ENCODE measurements at regions not wholly inside any gene's neighbourhood (a gene's known extent, or its start where the extent isn't known, plus 50 kb on each side); places are given as distances from the start of the nearest gene placed in this dataset.
A peak's percentile ranks its signal among the peaks of the same experiment; 100 is the strongest.
"Not testable (repeated sequence)": the region's sequence is repeated elsewhere in the genome, so short reads cannot be mapped to it uniquely, and the experiment has no call there.

GRCh38 chr7:94154182-94154581, 150.0 kb upstream of the BET1 start:
- TF ChIP-seq POLR2A (IDR thresholded peaks at IDR 0.05) (no peak), CTCF (IDR thresholded peaks at IDR 0.05) (no peak)
- Histone ChIP-seq H3K9me3 (no peaks in the 10 kb centered on the region), H3K36me3 (no peaks in the 10 kb centered on the region), H3K4me1 (no peaks in the 10 kb centered on the region), H3K4me3 (no peak overlapping the region), H3K27me3 (no peaks in the 10 kb centered on the region), H3K27ac (no peak overlapping the region)
- DNase-seq (no peak), ATAC-seq (no peak)
- intact Hi-C loops (cut with DNase I) = no loop called here

- WGBS, 4 donors = 20 to 39% (median 31%) methylated on average over 3 of the region's 3 CpGs
- TF ChIP-seq POLR2A (IDR thresholded peaks at IDR 0.05) = no peak
- peak in 1 of 12 donors; percentile 3 for TF ChIP-seq CTCF (IDR thresholded peaks at IDR 0.05)
- intact Hi-C loops (cut with DNase I) = no loop called here
Measured at GRCh38 chr7:94154858-94155257, 150.7 kb upstream of the BET1 start.

GRCh38 chr7:94157659-94158306, 153.6 kb upstream of the BET1 start:
- H3K27me3 ChIP-seq; DNase-seq; H3K4me3 ChIP-seq; H3K27ac ChIP-seq; ATAC-seq; H3K4me1 ChIP-seq; H3K9me3 ChIP-seq; intact Hi-C loops (cut with DNase I); H3K36me3 ChIP-seq: not testable (repeated sequence)
- WGBS, 4 donors = 67 to 94% (median 78%) methylated on average over 5 of the region's 5 CpGs

More at GRCh38 chr7:94154858-94155257, 150.7 kb upstream of the BET1 start:
- no peaks in the 10 kb centered on the region for H3K27me3 ChIP-seq
- ATAC-seq (no peak), DNase-seq (no peak)
- no peaks in the 10 kb centered on the region for H3K4me1 ChIP-seq
- H3K9me3 ChIP-seq = no peaks in the 10 kb centered on the region
- H3K4me3 ChIP-seq = no peak overlapping the region
- no peaks in the 10 kb centered on the region for H3K36me3 ChIP-seq
- H3K27ac ChIP-seq = no peak overlapping the region

GRCh38 chr7:94160719-94161435, 156.7 kb upstream of the BET1 start:
- Histone ChIP-seq H3K36me3 (no peaks in the 10 kb centered on the region), H3K4me3 (peak overlapping the region in 1 of 12 donors; percentile 23), H3K4me1 (peaks cover 0 to 5% (median 0%) of the 10 kb centered on the region in 12 donors), H3K9me3 (no peaks in the 10 kb centered on the region), H3K27me3 (no peaks in the 10 kb centered on the region), H3K27ac (peak overlapping the region in 1 of 12 donors; percentile 76)
- TF ChIP-seq CTCF (IDR thresholded peaks at IDR 0.05) (no peak), POLR2A (IDR thresholded peaks at IDR 0.05) (no peak)
- intact Hi-C loops (cut with DNase I) = no loop called here
- ATAC-seq = no peak
- 62 to 81% (median 71%) methylated on average over 3 of the region's 3 CpGs for WGBS, 4 donors
- no peak for DNase-seq
